T-helper 2 cell (primary cell): ENCODE measurements at regions not wholly inside any gene's neighbourhood (a gene's known extent, or its start where the extent isn't known, plus 50 kb on each side); places are given as distances from the start of the nearest gene placed in this dataset.
"Not testable (repeated sequence)": the region's sequence is repeated elsewhere in the genome, so short reads cannot be mapped to it uniquely, and the experiment has no call there.

ENCODE experiments used
- DNase-seq, 5 experiments: peaks; one replicate each; pipeline versions ENCODE4 v3.0.0 to v3.0.0-alpha.2; 2012 to 2022

- not testable (repeated sequence) for DNase-seq
Measured at GRCh38 chr1:610538-610937, 75.9 kb downstream of the OR4F16 start.

- not testable (repeated sequence) for DNase-seq
Measured at GRCh38 chr1:609161-609560, 77.3 kb downstream of the OR4F16 start.

- DNase-seq, result peak in 2 of 5 experiments; percentile 5 to 27
Measured at GRCh38 chr1:605279-605678, 81.2 kb downstream of the OR4F16 start.

- not testable (repeated sequence) for DNase-seq
Measured at GRCh38 chr1:588211-588610, 98.2 kb downstream of the OR4F16 start.

- peak in 4 of 5 experiments; percentile 17 to 51 (median 38) for DNase-seq
Measured at GRCh38 chr1:585992-586391, 100.5 kb downstream of the OR4F16 start.
